HG03442 (cell line): ENCODE measurements at regions not wholly inside any gene's neighbourhood (a gene's known extent, or its start where the extent isn't known, plus 50 kb on each side); places are given as distances from the start of the nearest gene placed in this dataset.
A peak's percentile ranks its signal among the peaks of the same experiment; 100 is the strongest.

Experiments
- ATAC-seq: cut with Tn5 transposase; IDR thresholded peaks from one replicate; pipeline ENCODE4 v1.9.1; 2021; ENCODE audit warnings: mild to moderate bottlenecking, moderate library complexity; ENCODE audit not compliant: unreplicated experiment

- ATAC-seq: no peak
Measured at GRCh38 chr4:155523358-155523757, 143.3 kb upstream of the GUCY1A1 start.

GRCh38 chr4:155522201-155522600, 144.4 kb upstream of the GUCY1A1 start:
- no peak for ATAC-seq

- no peak for ATAC-seq
Measured at GRCh38 chr4:155521382-155521781, 144.6 kb upstream of the MAP9 start.

- no peak for ATAC-seq
Measured at GRCh38 chr4:155515444-155516075, 138.8 kb upstream of the MAP9 start.

GRCh38 chr4:155514628-155515027, 137.9 kb upstream of the MAP9 start:
- no peak for ATAC-seq

- no peak for ATAC-seq
Measured at GRCh38 chr4:155512817-155513216, 136.1 kb upstream of the MAP9 start.

- no peak for ATAC-seq
Measured at GRCh38 chr4:155512046-155512445, 135.3 kb upstream of the MAP9 start.

GRCh38 chr4:155510771-155511170, 134.0 kb upstream of the MAP9 start:
- ATAC-seq: no peak

- ATAC-seq: no peak
Measured at GRCh38 chr4:155509555-155509954, 132.8 kb upstream of the MAP9 start.

GRCh38 chr4:155506745-155507144, 130.0 kb upstream of the MAP9 start:
- no peak for ATAC-seq

GRCh38 chr4:155505321-155505720, 128.6 kb upstream of the MAP9 start:
- no peak for ATAC-seq

- ATAC-seq: no peak
Measured at GRCh38 chr4:155497306-155497705, 120.5 kb upstream of the MAP9 start.

GRCh38 chr4:155496294-155496626, 119.5 kb upstream of the MAP9 start:
- ATAC-seq: no peak

GRCh38 chr4:155495572-155496293, 119.0 kb upstream of the MAP9 start:
- no peak for ATAC-seq

- no peak for ATAC-seq
Measured at GRCh38 chr4:155494037-155494718, 117.4 kb upstream of the MAP9 start.

GRCh38 chr4:155491336-155492120, 114.8 kb upstream of the MAP9 start:
- ATAC-seq: peak; percentile 97

GRCh38 chr4:155489271-155489670, 112.5 kb upstream of the MAP9 start:
- no peak for ATAC-seq

GRCh38 chr4:155488691-155489090, 111.9 kb upstream of the MAP9 start:
- no peak for ATAC-seq

GRCh38 chr4:155487210-155487609, 110.4 kb upstream of the MAP9 start:
- no peak for ATAC-seq

GRCh38 chr4:155481150-155481549, 104.4 kb upstream of the MAP9 start:
- ATAC-seq: no peak

GRCh38 chr4:155479835-155480234, 103.1 kb upstream of the MAP9 start:
- no peak for ATAC-seq
